Right lobe of liver (tissue), 6 donors: ENCODE measurements at regions not wholly inside any gene's neighbourhood (a gene's known extent, or its start where the extent isn't known, plus 50 kb on each side); places are given as distances from the start of the nearest gene placed in this dataset.

Experiments
- ATAC-seq, 4 donors: fragments of 200-7000 bp; cut with Tn5 transposase; one replicate each; pipeline ENCODE4 v1.9.1; 2020; ENCODE audit warnings: mild to moderate bottlenecking in 4 of 4, moderate library complexity in 4 of 4
- DNase-seq, 3 donors: peaks; one replicate each; pipeline ENCODE4 v3.0.0-alpha.2; 2020
- H3K27ac ChIP-seq, 3 donors: fragments of 200-600 bp; one replicate each; pipeline ENCODE4 v1.8.0; 2022
- H3K27me3 ChIP-seq, 2 donors: fragments of 200-600 bp; one replicate each; pipeline ENCODE4 v1.8.0; 2022
- H3K36me3 ChIP-seq, 4 donors: fragments of 200-600 bp; sonication (generic) in 1 of 4; one replicate each; pipeline versions ENCODE4 v1.5.1 to v1.8.0; 2017 to 2022; ENCODE audit warnings: control low read depth in 1 of 4
- H3K4me1 ChIP-seq, 4 donors: fragments of 200-600 bp; sonication (generic) in 1 of 4; one replicate each; pipeline versions ENCODE4 v1.5.1 to v1.8.0; 2017 to 2022; ENCODE audit warnings: control low read depth in 1 of 4
- H3K4me3 ChIP-seq, 3 donors: fragments of 200-600 bp; one replicate each; pipeline ENCODE4 v1.8.0; 2022
- H3K9me3 ChIP-seq, 4 donors: fragments of 200-600 bp; sonication (generic) in 1 of 4; one replicate each; pipeline versions ENCODE4 v1.5.1 to v1.8.0; 2017 to 2022; ENCODE audit warnings: control low read depth in 1 of 4
- CTCF ChIP-seq, 4 donors: fragments of 200-600 bp in 3 of 4; fragments of 450-650 bp in 1 of 4; IDR thresholded peaks; one replicate each; pipeline versions ENCODE4 v1.5.1 to v1.8.0; 2016 to 2022; ENCODE audit warnings: antibody characterized with exemption in 4 of 4, mild to moderate bottlenecking in 2 of 4
- POLR2A ChIP-seq: fragments of 450-650 bp; IDR thresholded peaks from one replicate; pipeline ENCODE4 v1.6.1; 2017; ENCODE audit warnings: antibody characterized with exemption, mild to moderate bottlenecking
- whole genome bisulfite sequencing: methylation state at CpG from one replicate; pipeline ENCODE4 v1.1.6; 2018; ENCODE audit warnings: low coverage, low lambda C conversion rate; ENCODE audit not compliant: insufficient coverage; ENCODE audit errors: missing lambda C conversion rate; 5-methylcytosine and 5-hydroxymethylcytosine counted together
- intact Hi-C, 2 donors: fragments of 100-400 bp; cut with DNase I; formaldehyde crosslinking; loops; one replicate each; pipeline versions ENCODE4 v1.11.2 to v1.14.1; 2022
- donor health status: DM: no; HTN: yes; CAD: no.
- donor health status: DM: no; HTN: no; CAD: no.
- donor health status: DM: no; HTN: no; CAD: no.
- donor health status: DM: no; HTN: yes; CAD: no.
- donor health status: DM: no; HTN: yes; CAD: no.

- WGBS, result 71% methylated on average over 2 of the region's 3 CpGs
- ATAC-seq, result no peak
- intact Hi-C loops, result no loop called here
These were observed 395.7 kb downstream of the TMEM161B start for GRCh38 chr5:87872986-87873385.

GRCh38 chr5:87868792-87869191 lies 399.9 kb downstream of the TMEM161B start:
- Histone ChIP-seq H3K4me3 (no peak overlapping the region), H3K9me3 (no peaks in the 10 kb centered on the region), H3K27me3 (no peaks in the 10 kb centered on the region), H3K4me1 (no peaks in the 10 kb centered on the region), H3K36me3 (no peaks in the 10 kb centered on the region), H3K27ac (no peak overlapping the region)
- TF ChIP-seq CTCF (IDR thresholded peaks at IDR 0.05) (no peak), POLR2A (no peak)
- no peak for ATAC-seq
- DNase-seq, result no peak
- 94% methylated on average over 1 of the region's 1 CpG for WGBS
- intact Hi-C loops, result no loop called here

More at GRCh38 chr5:87872986-87873385, 395.7 kb downstream of the TMEM161B start:
- no peak for DNase-seq
- no peaks in the 10 kb centered on the region for H3K36me3 ChIP-seq
- H3K4me3 ChIP-seq, result no peak overlapping the region
- H3K4me1 ChIP-seq, result no peaks in the 10 kb centered on the region
- H3K27me3 ChIP-seq, result no peaks in the 10 kb centered on the region
- TF ChIP-seq CTCF (IDR thresholded peaks at IDR 0.05), result no peak
- TF ChIP-seq POLR2A, result no peak
- no peak overlapping the region for H3K27ac ChIP-seq
- no peaks in the 10 kb centered on the region for H3K9me3 ChIP-seq

GRCh38 chr5:87867281-87867680 lies 401.4 kb downstream of the TMEM161B start:
- no peak overlapping the region for H3K27ac ChIP-seq
- ATAC-seq (no peak), DNase-seq (no peak)
- H3K9me3 ChIP-seq, result no peaks in the 10 kb centered on the region
- no peaks in the 10 kb centered on the region for H3K36me3 ChIP-seq
- no peak for TF ChIP-seq CTCF (IDR thresholded peaks at IDR 0.05)
- TF ChIP-seq POLR2A, result no peak
- intact Hi-C loops, result no loop called here
- H3K4me1 ChIP-seq, result no peaks in the 10 kb centered on the region
- no peak overlapping the region for H3K4me3 ChIP-seq
- WGBS, result 57% methylated on average over 4 of the region's 4 CpGs
- no peaks in the 10 kb centered on the region for H3K27me3 ChIP-seq

GRCh38 chr5:87853541-87853940 lies 415.1 kb downstream of the TMEM161B start:
- no peak for ATAC-seq
- TF ChIP-seq CTCF (IDR thresholded peaks at IDR 0.05) (no peak), POLR2A (no peak)

GRCh38 chr5:87851603-87852002 lies 417.0 kb downstream of the TMEM161B start:
- no peak overlapping the region for H3K27ac ChIP-seq
- no peaks in the 10 kb centered on the region for H3K36me3 ChIP-seq
- no peaks in the 10 kb centered on the region for H3K4me1 ChIP-seq
- H3K9me3 ChIP-seq, result no peaks in the 10 kb centered on the region
- H3K27me3 ChIP-seq, result no peaks in the 10 kb centered on the region
- DNase-seq (no peak), ATAC-seq (peak in 3 of 4 donors; percentile 47 to 65 (median 54))
- intact Hi-C loops, result no loop called here
- H3K4me3 ChIP-seq, result no peak overlapping the region
- no peak for TF ChIP-seq POLR2A
- TF ChIP-seq CTCF (IDR thresholded peaks at IDR 0.05), result no peak

More at GRCh38 chr5:87853541-87853940, 415.1 kb downstream of the TMEM161B start:
- Histone ChIP-seq H3K9me3 (no peaks in the 10 kb centered on the region), H3K36me3 (no peaks in the 10 kb centered on the region), H3K27ac (no peak overlapping the region), H3K4me1 (no peaks in the 10 kb centered on the region), H3K27me3 (no peaks in the 10 kb centered on the region), H3K4me3 (no peak overlapping the region)
- intact Hi-C loops, result no loop called here
- 86% methylated on average over 2 of the region's 2 CpGs for WGBS
- DNase-seq, result no peak
